Psoas muscle (tissue), 7 donors: ENCODE measurements at regions not wholly inside any gene's neighbourhood (a gene's known extent, or its start where the extent isn't known, plus 50 kb on each side); places are given as distances from the start of the nearest gene placed in this dataset.
"Not testable (repeated sequence)": the region's sequence is repeated elsewhere in the genome, so short reads cannot be mapped to it uniquely, and the experiment has no call there.

ENCODE experiments used
- ATAC-seq, 4 donors: fragments of 200-7000 bp; cut with Tn5 transposase; one replicate each; pipeline ENCODE4 v1.9.1; 2020; ENCODE audit warnings: moderate library complexity in 3 of 4, mild to moderate bottlenecking in 2 of 4
- DNase-seq, 2 donors: peaks; one replicate each; pipeline ENCODE4 v3.0.0-alpha.2; 2020
- H3K27ac ChIP-seq: fragments of 200-600 bp; one replicate; pipeline ENCODE4 v1.8.0; 2022
- H3K27me3 ChIP-seq, 3 donors: fragments of 200-600 bp in 1 of 3; one replicate each; pipeline versions ENCODE4 v1.6.1 to v1.8.0; 2013 to 2022; ENCODE audit warnings: low read length in 2 of 3, mild to moderate bottlenecking in 2 of 3, moderate library complexity in 1 of 3; ENCODE audit not compliant: insufficient read depth in 3 of 3
- H3K36me3 ChIP-seq, 2 donors: fragments of 200-600 bp in 1 of 2; one replicate each; pipeline versions ENCODE4 v1.6.1 to v1.8.0; 2013 to 2022; ENCODE audit warnings: low read depth in 1 of 2, mild to moderate bottlenecking in 1 of 2, moderate library complexity in 1 of 2; ENCODE audit not compliant: insufficient read depth in 1 of 2
- H3K4me1 ChIP-seq: fragments of 200-600 bp; one replicate; pipeline ENCODE4 v1.8.0; 2022
- H3K4me3 ChIP-seq: fragments of 200-600 bp; one replicate; pipeline ENCODE4 v1.8.0; 2022; ENCODE audit warnings: mild to moderate bottlenecking
- H3K9me3 ChIP-seq: fragments of 200-600 bp; one replicate; pipeline ENCODE4 v1.8.0; 2022
- CTCF ChIP-seq: fragments of 200-600 bp; IDR thresholded peaks from one replicate; pipeline ENCODE4 v1.8.0; 2022; ENCODE audit warnings: antibody characterized with exemption
- WGBS, 3 donors: extraction: QIAGEN DNeasy Blood & Tissue Kit; methylation state at CpG; one replicate each; pipeline versions ENCODE4 v1.1.6 to v1.1.7; 2013; 5-methylcytosine and 5-hydroxymethylcytosine counted together
- intact Hi-C, 2 donors: fragments of 100-400 bp; cut with DNase I; formaldehyde crosslinking; loops; one replicate each; pipeline versions ENCODE4 v1.11.0 to v1.14.2; 2022
- donor health status: healthy with polysubstance abuse.
- donor health status: DM: no; HTN: no; CAD: no; lungs with moderate emphysema.
- donor health status: Bipolar disorder and iron deficiency.
- donor health status: healthy.
- donor health status: DM: yes; HTN: yes; CAD: no.
- donor health status: DM: no; HTN: no; CAD: no.
- donor health status: DM: yes; HTN: yes; CAD: no.

- ATAC-seq, H3K9me3 ChIP-seq, H3K27ac ChIP-seq, H3K27me3 ChIP-seq, H3K4me1 ChIP-seq, DNase-seq, H3K36me3 ChIP-seq, H3K4me3 ChIP-seq: not testable (repeated sequence)
- intact Hi-C loops, result loop anchor here in 1 of 2 donors (10.0 kb wide), 1 partner anchor 168 kb away; no protein-coding TSS in a partner anchor
- 70 to 94% (median 79%) methylated on average over 1 of the region's 1 CpG for WGBS, 3 donors
These were observed 51.7 kb upstream of the PAXBP1 start for GRCh38 chr21:32823296-32823695.

GRCh38 chr21:32824950-32825349 lies 53.4 kb upstream of the PAXBP1 start:
- H3K4me3 ChIP-seq, result no peak overlapping the region
- no peak for ATAC-seq
- intact Hi-C loops, result loop anchor here in 1 of 2 donors (10.0 kb wide), 1 partner anchor 170 kb away; no protein-coding TSS in a partner anchor
- no peak for DNase-seq
- no peaks in the 10 kb centered on the region for H3K36me3 ChIP-seq
- no peak for TF ChIP-seq CTCF
- 94 to 98% (median 95%) methylated on average over 1 of the region's 1 CpG for WGBS, 3 donors
- no peaks in the 10 kb centered on the region for H3K4me1 ChIP-seq
- no peaks in the 10 kb centered on the region for H3K9me3 ChIP-seq
- no peaks in the 10 kb centered on the region for H3K27me3 ChIP-seq
- H3K27ac ChIP-seq, result no peak overlapping the region

GRCh38 chr21:32826329-32827167 lies 55.0 kb upstream of the PAXBP1 start:
- Histone ChIP-seq H3K4me3 (no peak overlapping the region), H3K36me3 (no peaks in the 10 kb centered on the region), H3K4me1 (no peaks in the 10 kb centered on the region), H3K27ac (no peak overlapping the region), H3K9me3 (no peaks in the 10 kb centered on the region), H3K27me3 (no peaks in the 10 kb centered on the region)
- DNase-seq, result no peak
- TF ChIP-seq CTCF, result peak; percentile 38
- peak in 3 of 4 donors; percentile 49 to 62 (median 62) for ATAC-seq
- WGBS, 3 donors, result 53 to 59% (median 55%) methylated on average over 9 of the region's 9 CpGs
- intact Hi-C loops, result loop anchor here in 1 of 2 donors (10.0 kb wide), 1 partner anchor 172 kb away; no protein-coding TSS in a partner anchor

GRCh38 chr21:32828908-32829307 lies 57.4 kb upstream of the PAXBP1 start:
- H3K4me1 ChIP-seq, result no peaks in the 10 kb centered on the region
- DNase-seq (no peak), ATAC-seq (no peak)
- 72 to 80% (median 75%) methylated on average over 4 of the region's 4 CpGs for WGBS, 3 donors
- no peaks in the 10 kb centered on the region for H3K27me3 ChIP-seq
- no peaks in the 10 kb centered on the region for H3K36me3 ChIP-seq
- H3K9me3 ChIP-seq, result no peaks in the 10 kb centered on the region
- no peak for TF ChIP-seq CTCF
- no peak overlapping the region for H3K4me3 ChIP-seq
- intact Hi-C loops, result loop anchor here in 1 of 2 donors (10.0 kb wide), 1 partner anchor 174 kb away; no protein-coding TSS in a partner anchor
- no peak overlapping the region for H3K27ac ChIP-seq

- no peaks in the 10 kb centered on the region for H3K9me3 ChIP-seq
- H3K4me1 ChIP-seq, result no peaks in the 10 kb centered on the region
- H3K36me3 ChIP-seq, result no peaks in the 10 kb centered on the region
- H3K27me3 ChIP-seq, result no peaks in the 10 kb centered on the region
- TF ChIP-seq CTCF, result no peak
- WGBS, 3 donors, result 95 to 100% (median 97%) methylated on average over 2 of the region's 2 CpGs
- DNase-seq, result no peak
- H3K4me3 ChIP-seq, result no peak overlapping the region
- ATAC-seq, result no peak
- H3K27ac ChIP-seq, result no peak overlapping the region
- intact Hi-C loops, result loop anchor here in 1 of 2 donors (10.0 kb wide), 1 partner anchor 175 kb away; no protein-coding TSS in a partner anchor
These were observed 57.9 kb upstream of the PAXBP1 start for GRCh38 chr21:32829504-32829903.

- intact Hi-C loops, result loop anchor here (5.0 to 10.0 kb wide), 4 partner anchors 296 to 773 kb away; no protein-coding TSS in a partner anchor
- not testable (repeated sequence) for ATAC-seq, H3K36me3 ChIP-seq, H3K27me3 ChIP-seq, H3K9me3 ChIP-seq, H3K4me1 ChIP-seq, H3K27ac ChIP-seq, DNase-seq, H3K4me3 ChIP-seq
- WGBS, 3 donors, result 91 to 96% (median 92%) methylated on average over 10 of the region's 10 CpGs
These were observed 60.2 kb upstream of the PAXBP1 start for GRCh38 chr21:32831779-32832178.
